ENCODE measurements at regions not wholly inside any gene's neighbourhood (a gene's known extent, or its start where the extent isn't known, plus 50 kb on each side); places are given as distances from the start of the nearest gene placed in this dataset.

DNA sequence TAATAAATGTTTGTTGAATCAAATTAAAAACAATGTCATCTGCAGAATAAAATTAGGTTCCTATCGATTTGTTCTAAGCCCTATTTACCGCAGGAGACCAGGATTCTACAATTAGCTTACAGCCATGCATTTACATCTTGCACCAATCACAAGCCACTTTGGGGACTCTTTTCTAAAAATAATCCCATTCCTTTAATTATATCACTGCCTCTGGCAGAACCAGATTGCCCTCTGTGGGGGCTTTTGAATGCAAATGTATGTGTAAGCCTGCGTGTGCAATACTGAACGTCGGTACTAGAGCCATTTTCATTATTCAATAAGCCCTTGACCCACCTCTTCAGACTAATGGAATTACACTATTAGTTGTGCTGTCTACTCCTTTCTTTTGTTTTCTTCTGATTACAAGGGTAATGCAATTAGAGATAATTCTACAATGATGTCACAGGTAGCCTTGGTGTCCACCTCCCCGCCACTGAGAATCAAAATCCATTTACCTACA lies 391.3 kb upstream of the XYLT1 start:
- intact Hi-C loops (cut with micrococcal nuclease; ENCODE audit: unreplicated experiment), result no loop called here
- H3K4me2 ChIP-seq (ENCODE audit: low read length), result no peak overlapping the region
- H3K9me2 ChIP-seq (ENCODE audit: insufficient read depth, low read length), result no peaks in the 10 kb centered on the region
- BruUV-seq (replicated peaks), result no TSS peak
- H2AFZ ChIP-seq (ENCODE audit: low read length), result no peak overlapping the region
- POLR2A ChIA-PET, result no interaction called here
- H3K79me2 ChIP-seq (ENCODE audit: insufficient read depth, low read depth, low read length), result no peaks in the 10 kb centered on the region
- H3K4me1 ChIP-seq (ENCODE audit: insufficient read depth, low read length, poor library complexity, severe bottlenecking), result no peaks in the 10 kb centered on the region
- TF ChIP-seq, protein P1, sequence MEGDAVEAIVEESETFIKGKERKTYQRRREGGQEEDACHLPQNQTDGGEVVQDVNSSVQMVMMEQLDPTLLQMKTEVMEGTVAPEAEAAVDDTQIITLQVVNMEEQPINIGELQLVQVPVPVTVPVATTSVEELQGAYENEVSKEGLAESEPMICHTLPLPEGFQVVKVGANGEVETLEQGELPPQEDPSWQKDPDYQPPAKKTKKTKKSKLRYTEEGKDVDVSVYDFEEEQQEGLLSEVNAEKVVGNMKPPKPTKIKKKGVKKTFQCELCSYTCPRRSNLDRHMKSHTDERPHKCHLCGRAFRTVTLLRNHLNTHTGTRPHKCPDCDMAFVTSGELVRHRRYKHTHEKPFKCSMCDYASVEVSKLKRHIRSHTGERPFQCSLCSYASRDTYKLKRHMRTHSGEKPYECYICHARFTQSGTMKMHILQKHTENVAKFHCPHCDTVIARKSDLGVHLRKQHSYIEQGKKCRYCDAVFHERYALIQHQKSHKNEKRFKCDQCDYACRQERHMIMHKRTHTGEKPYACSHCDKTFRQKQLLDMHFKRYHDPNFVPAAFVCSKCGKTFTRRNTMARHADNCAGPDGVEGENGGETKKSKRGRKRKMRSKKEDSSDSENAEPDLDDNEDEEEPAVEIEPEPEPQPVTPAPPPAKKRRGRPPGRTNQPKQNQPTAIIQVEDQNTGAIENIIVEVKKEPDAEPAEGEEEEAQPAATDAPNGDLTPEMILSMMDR (conservative IDR thresholded peaks at IDR 0.05; ENCODE audit: low read length), result no peak
- TF ChIP-seq EZH2phosphoT487 (IDR thresholded peaks at IDR 0.05; ENCODE audit: borderline replicate concordance, low read depth, low read length), result no peak
- no peak overlapping the region for H3K4me3 ChIP-seq (ENCODE audit: low read depth, low read length, poor library complexity, severe bottlenecking)
- no peaks in the 10 kb centered on the region for H3K36me3 ChIP-seq (ENCODE audit: insufficient read depth, low read length)
- H3K27ac ChIP-seq (ENCODE audit: low read depth, low read length, poor library complexity, severe bottlenecking), result no peak overlapping the region
- no peaks in the 10 kb centered on the region for H4K20me1 ChIP-seq (ENCODE audit: insufficient read depth, low read length)
- no peak for DNase-seq (ENCODE audit: low spot score)
- no peaks in the 10 kb centered on the region for H3K9me3 ChIP-seq (ENCODE audit: low read length)
- CTCF ChIA-PET (ENCODE audit: unreplicated experiment), result no interaction called here

DNA sequence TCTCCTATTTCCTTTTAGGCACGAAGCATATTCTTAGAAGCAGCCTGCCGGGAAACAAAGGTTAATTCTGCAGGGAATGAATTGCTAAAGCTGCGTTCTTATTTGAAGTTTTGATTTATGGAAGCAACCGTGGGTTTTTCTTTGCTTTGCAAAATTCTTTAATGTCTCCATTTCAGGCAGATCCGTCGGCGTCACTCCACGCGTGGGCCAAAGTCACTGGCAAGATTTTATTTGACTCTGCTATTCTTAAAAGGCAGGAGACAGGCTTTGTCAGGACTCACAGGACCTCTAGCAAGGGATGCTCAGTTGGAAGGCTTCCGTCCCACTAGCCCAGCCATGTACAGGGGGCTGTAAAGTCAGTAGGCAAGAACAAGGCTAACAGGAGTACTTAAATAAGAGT lies 387.3 kb upstream of the XYLT1 start:
- POLR2A ChIA-PET, result no interaction called here
- DNase-seq (ENCODE audit: low spot score), result no peak
- Histone ChIP-seq H3K4me3 (ENCODE audit: low read depth, low read length, poor library complexity, severe bottlenecking) (no peak overlapping the region), H3K9me3 (ENCODE audit: low read length) (no peaks in the 10 kb centered on the region), H3K36me3 (ENCODE audit: insufficient read depth, low read length) (no peaks in the 10 kb centered on the region), H3K4me2 (ENCODE audit: low read length) (no peak overlapping the region), H3K79me2 (ENCODE audit: insufficient read depth, low read depth, low read length) (no peaks in the 10 kb centered on the region), H4K20me1 (ENCODE audit: insufficient read depth, low read length) (no peaks in the 10 kb centered on the region), H2AFZ (ENCODE audit: low read length) (no peak overlapping the region), H3K27ac (ENCODE audit: low read depth, low read length, poor library complexity, severe bottlenecking) (no peak overlapping the region), H3K9me2 (ENCODE audit: insufficient read depth, low read length) (no peaks in the 10 kb centered on the region), H3K4me1 (ENCODE audit: insufficient read depth, low read length, poor library complexity, severe bottlenecking) (no peaks in the 10 kb centered on the region)
- CTCF ChIA-PET (ENCODE audit: unreplicated experiment), result no interaction called here
- TF ChIP-seq EZH2phosphoT487 (IDR thresholded peaks at IDR 0.05; ENCODE audit: borderline replicate concordance, low read depth, low read length), result no peak
- TF ChIP-seq, protein P1 (conservative IDR thresholded peaks at IDR 0.05; ENCODE audit: low read length), result no peak
- intact Hi-C loops (cut with micrococcal nuclease; ENCODE audit: unreplicated experiment), result no loop called here
- BruUV-seq (replicated peaks), result no TSS peak

DNA sequence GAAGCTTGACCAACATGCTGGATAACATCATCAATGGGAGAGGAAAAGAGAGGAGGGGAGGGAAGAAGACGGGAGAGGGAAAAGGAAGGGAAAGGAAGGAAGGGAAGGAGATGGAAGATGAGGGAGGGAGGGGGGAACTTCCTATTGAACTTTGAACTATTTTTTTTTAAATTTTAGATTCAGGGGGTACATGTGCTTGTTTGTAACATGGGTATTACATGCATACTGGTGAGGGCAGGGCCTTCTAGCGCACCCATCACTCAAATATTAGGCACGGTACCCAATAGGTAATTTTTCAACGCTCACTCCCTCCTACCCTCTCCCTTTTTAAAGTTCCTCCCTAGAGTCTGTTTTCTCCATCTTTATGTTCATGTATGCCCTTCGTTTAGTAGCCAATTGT lies 383.2 kb upstream of the XYLT1 start:
- intact Hi-C loops (cut with micrococcal nuclease; ENCODE audit: unreplicated experiment), result no loop called here
- Histone ChIP-seq H3K36me3 (ENCODE audit: insufficient read depth, low read length) (no peaks in the 10 kb centered on the region), H3K79me2 (ENCODE audit: insufficient read depth, low read depth, low read length) (no peaks in the 10 kb centered on the region), H3K4me1 (ENCODE audit: insufficient read depth, low read length, poor library complexity, severe bottlenecking) (no peaks in the 10 kb centered on the region), H3K9me2 (ENCODE audit: insufficient read depth, low read length) (no peaks in the 10 kb centered on the region), H3K27ac (ENCODE audit: low read depth, low read length, poor library complexity, severe bottlenecking) (no peak overlapping the region), H3K4me2 (ENCODE audit: low read length) (no peak overlapping the region), H2AFZ (ENCODE audit: low read length) (no peak overlapping the region), H3K9me3 (ENCODE audit: low read length) (no peaks in the 10 kb centered on the region), H3K4me3 (ENCODE audit: low read depth, low read length, poor library complexity, severe bottlenecking) (no peak overlapping the region), H4K20me1 (ENCODE audit: insufficient read depth, low read length) (no peaks in the 10 kb centered on the region)
- CTCF ChIA-PET (ENCODE audit: unreplicated experiment), result no interaction called here
- DNase-seq (ENCODE audit: low spot score), result no peak
- BruUV-seq (replicated peaks), result no TSS peak
- TF ChIP-seq, protein P1 (conservative IDR thresholded peaks at IDR 0.05; ENCODE audit: low read length), result no peak
- no peak for TF ChIP-seq EZH2phosphoT487 (IDR thresholded peaks at IDR 0.05; ENCODE audit: borderline replicate concordance, low read depth, low read length)
- POLR2A ChIA-PET, result no interaction called here
